Fibroblast of pulmonary artery (primary cell): ENCODE measurements at regions not wholly inside any gene's neighbourhood (a gene's known extent, or its start where the extent isn't known, plus 50 kb on each side); places are given as distances from the start of the nearest gene placed in this dataset.

Experiments
- DNase-seq: peaks from one replicate; pipeline ENCODE4 v3.0.0-alpha.2; 2010; ENCODE audit warnings: low read depth
- H3K4me3 ChIP-seq: replicated peaks from 2 replicates; pipeline ENCODE4 v1.5.1; 2011; ENCODE audit warnings: low read depth, mild to moderate bottlenecking, control low read depth, low read length, moderate library complexity
- CTCF ChIP-seq: IDR thresholded peaks from 2 replicates; pipeline ENCODE4 v1.5.1; 2011; ENCODE audit warnings: mild to moderate bottlenecking, control low read depth, low read length, inconsistent platforms; ENCODE audit errors: missing control alignments

- no peak for DNase-seq
- no peak overlapping the region for H3K4me3 ChIP-seq
- no peak for TF ChIP-seq CTCF
Measured at GRCh38 chr5:62934319-62934718, 355.7 kb downstream of the LRRC70 start.

GRCh38 chr5:62933261-62933660 is 354.6 kb downstream of the LRRC70 start:
- no peak for DNase-seq
- no peak for TF ChIP-seq CTCF
- no peak overlapping the region for H3K4me3 ChIP-seq

- TF ChIP-seq CTCF = no peak
- H3K4me3 ChIP-seq = no peak overlapping the region
- no peak for DNase-seq
Measured at GRCh38 chr5:62931153-62931950, 352.7 kb downstream of the LRRC70 start.

- TF ChIP-seq CTCF = no peak
- no peak overlapping the region for H3K4me3 ChIP-seq
- DNase-seq = no peak
Measured at GRCh38 chr5:62922191-62922590, 343.6 kb downstream of the LRRC70 start.

- no peak for TF ChIP-seq CTCF
- DNase-seq = no peak
Measured at GRCh38 chr5:62920856-62921255, 342.2 kb downstream of the LRRC70 start.

GRCh38 chr5:62909326-62909725 is 330.7 kb downstream of the LRRC70 start:
- no peak for DNase-seq
- no peak for TF ChIP-seq CTCF
- no peak overlapping the region for H3K4me3 ChIP-seq

More at GRCh38 chr5:62920856-62921255, 342.2 kb downstream of the LRRC70 start:
- H3K4me3 ChIP-seq = no peak overlapping the region

- DNase-seq = no peak
- TF ChIP-seq CTCF = no peak
- no peak overlapping the region for H3K4me3 ChIP-seq
Measured at GRCh38 chr5:62902126-62902525, 323.5 kb downstream of the LRRC70 start.
